ENCODE measurements at regions not wholly inside any gene's neighbourhood (a gene's known extent, or its start where the extent isn't known, plus 50 kb on each side); places are given as distances from the start of the nearest gene placed in this dataset.
A peak's percentile ranks its signal among the peaks of the same experiment; 100 is the strongest.

GRCh38 chr5:141793881-141794280, 84.3 kb downstream of the PCDH1 start:
- intact Hi-C loops (cut with DNase I; ENCODE audit: low total_unique reads): no loop called here
- 62 to 80% (median 72%) methylated on average over 4 of the region's 4 CpGs for WGBS, 5 donors

DNA sequence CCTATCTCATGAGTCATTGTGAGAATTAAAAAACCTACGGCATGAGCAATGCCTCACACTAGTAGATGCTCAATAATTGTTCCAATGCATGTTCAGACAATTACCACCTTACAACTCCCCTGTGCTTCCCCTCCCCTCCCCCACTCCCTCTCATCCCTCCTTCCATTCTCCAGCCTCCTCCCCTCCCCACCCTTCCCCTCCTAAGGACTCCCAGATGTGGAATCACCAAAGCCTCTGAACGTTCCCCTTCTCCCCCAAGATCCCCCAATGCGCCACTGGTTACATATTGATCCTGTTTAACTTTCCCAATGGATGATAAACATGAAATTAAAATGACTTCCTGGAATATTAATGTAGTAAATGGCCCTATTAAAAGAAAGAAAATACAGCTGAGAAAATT, 84.8 kb downstream of the PCDH1 start:
- TF ChIP-seq POLR2AphosphoS5 (IDR thresholded peaks at IDR 0.05): no peak
- no peak for TF ChIP-seq POLR2A (IDR thresholded peaks at IDR 0.05)
- TF ChIP-seq, protein P1, sequence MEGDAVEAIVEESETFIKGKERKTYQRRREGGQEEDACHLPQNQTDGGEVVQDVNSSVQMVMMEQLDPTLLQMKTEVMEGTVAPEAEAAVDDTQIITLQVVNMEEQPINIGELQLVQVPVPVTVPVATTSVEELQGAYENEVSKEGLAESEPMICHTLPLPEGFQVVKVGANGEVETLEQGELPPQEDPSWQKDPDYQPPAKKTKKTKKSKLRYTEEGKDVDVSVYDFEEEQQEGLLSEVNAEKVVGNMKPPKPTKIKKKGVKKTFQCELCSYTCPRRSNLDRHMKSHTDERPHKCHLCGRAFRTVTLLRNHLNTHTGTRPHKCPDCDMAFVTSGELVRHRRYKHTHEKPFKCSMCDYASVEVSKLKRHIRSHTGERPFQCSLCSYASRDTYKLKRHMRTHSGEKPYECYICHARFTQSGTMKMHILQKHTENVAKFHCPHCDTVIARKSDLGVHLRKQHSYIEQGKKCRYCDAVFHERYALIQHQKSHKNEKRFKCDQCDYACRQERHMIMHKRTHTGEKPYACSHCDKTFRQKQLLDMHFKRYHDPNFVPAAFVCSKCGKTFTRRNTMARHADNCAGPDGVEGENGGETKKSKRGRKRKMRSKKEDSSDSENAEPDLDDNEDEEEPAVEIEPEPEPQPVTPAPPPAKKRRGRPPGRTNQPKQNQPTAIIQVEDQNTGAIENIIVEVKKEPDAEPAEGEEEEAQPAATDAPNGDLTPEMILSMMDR (IDR thresholded peaks at IDR 0.05 in 8 of 11, conservative IDR thresholded peaks at IDR 0.05 in 3 of 11): no peak
- Histone ChIP-seq H3K4me3 (no peak overlapping the region), H3K27ac (no peak overlapping the region), H3K27me3 (replicated peaks in 1 of 7) (peaks cover 0 to 14% (median 0%) of the 10 kb centered on the region in 7 donors), H3K9me3 (no peaks in the 10 kb centered on the region), H3K36me3 (no peaks in the 10 kb centered on the region), H3K4me1 (no peaks in the 10 kb centered on the region)
- WGBS, 5 donors: 78 to 93% (median 82%) methylated on average over 3 of the region's 3 CpGs
- intact Hi-C loops (cut with DNase I; ENCODE audit: low total_unique reads): no loop called here
- no peak for DNase-seq

More at GRCh38 chr5:141793881-141794280, 84.3 kb downstream of the PCDH1 start:
- Histone ChIP-seq H3K36me3 (no peaks in the 10 kb centered on the region), H3K4me3 (no peak overlapping the region), H3K27me3 (replicated peaks in 1 of 7) (peaks cover 0 to 9% (median 0%) of the 10 kb centered on the region in 7 donors), H3K4me1 (no peaks in the 10 kb centered on the region), H3K9me3 (no peaks in the 10 kb centered on the region), H3K27ac (no peak overlapping the region)
- TF ChIP-seq, protein P1 (IDR thresholded peaks at IDR 0.05 in 8 of 11, conservative IDR thresholded peaks at IDR 0.05 in 3 of 11): no peak
- DNase-seq: peak; percentile 19

DNA sequence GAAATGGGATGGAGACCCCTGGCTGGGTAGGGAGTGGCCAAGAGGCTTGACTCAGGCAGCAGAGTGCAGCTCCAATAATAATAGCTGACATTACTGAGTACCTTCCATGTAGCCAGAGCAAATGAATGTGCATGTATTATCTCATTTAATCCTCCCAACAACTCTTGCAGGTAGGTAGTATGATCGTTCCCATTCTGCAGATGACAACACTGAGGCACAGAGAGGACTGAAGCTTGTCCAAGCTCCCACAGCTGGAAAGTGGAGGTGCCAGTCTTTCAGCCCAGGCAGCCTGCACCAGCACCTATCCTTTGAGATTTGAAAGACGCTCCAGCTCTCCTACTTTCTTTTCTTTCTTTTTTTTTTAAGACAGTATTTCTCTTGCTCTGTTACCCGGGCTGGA, 87.6 kb downstream of the PCDH1 start:
- intact Hi-C loops (cut with DNase I; ENCODE audit: low total_unique reads): no loop called here
- H3K4me1 ChIP-seq: no peaks in the 10 kb centered on the region
- no peak overlapping the region for H3K4me3 ChIP-seq
- H3K27me3 ChIP-seq (replicated peaks in 1 of 7): peaks cover 0 to 29% (median 0%) of the 10 kb centered on the region in 7 donors
- H3K36me3 ChIP-seq: no peaks in the 10 kb centered on the region
- TF ChIP-seq POLR2AphosphoS5 (IDR thresholded peaks at IDR 0.05) (no peak), POLR2A (IDR thresholded peaks at IDR 0.05) (no peak)
- TF ChIP-seq, protein P1 (IDR thresholded peaks at IDR 0.05 in 8 of 11, conservative IDR thresholded peaks at IDR 0.05 in 3 of 11): no peak
- H3K9me3 ChIP-seq: no peaks in the 10 kb centered on the region
- no peak for DNase-seq
- WGBS, 5 donors: 70 to 87% (median 84%) methylated on average over 3 of the region's 3 CpGs
- no peak overlapping the region for H3K27ac ChIP-seq

DNA sequence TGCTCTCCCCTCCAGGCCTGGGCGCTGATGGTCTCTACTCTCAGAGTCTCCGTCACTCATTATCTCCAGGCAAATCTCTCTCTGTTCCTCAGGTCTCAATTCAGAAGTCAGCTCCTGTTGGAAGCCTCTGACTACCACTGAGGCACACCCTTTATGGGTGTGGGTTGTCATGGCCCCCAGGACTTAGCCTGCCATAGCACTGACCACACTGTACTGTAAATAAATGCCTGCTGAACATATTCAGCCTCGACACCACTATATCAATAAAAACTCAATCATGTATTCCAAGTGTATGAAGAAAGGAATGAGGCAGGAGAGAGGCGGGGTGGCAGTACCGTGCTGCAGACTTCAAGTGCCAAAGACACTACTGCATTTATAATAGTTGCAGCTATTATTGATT, 88.9 kb downstream of the PCDH1 start:
- no peaks in the 10 kb centered on the region for H3K9me3 ChIP-seq
- no peak overlapping the region for H3K4me3 ChIP-seq
- no peak overlapping the region for H3K27ac ChIP-seq
- no peak for TF ChIP-seq POLR2AphosphoS5 (IDR thresholded peaks at IDR 0.05)
- TF ChIP-seq POLR2A (IDR thresholded peaks at IDR 0.05): no peak
- TF ChIP-seq, protein P1 (IDR thresholded peaks at IDR 0.05 in 8 of 11, conservative IDR thresholded peaks at IDR 0.05 in 3 of 11): no peak
- intact Hi-C loops (cut with DNase I; ENCODE audit: low total_unique reads): no loop called here
- DNase-seq: peak; percentile 35
- no peaks in the 10 kb centered on the region for H3K4me1 ChIP-seq
- WGBS, 5 donors: 72 to 86% (median 79%) methylated on average over 5 of the region's 5 CpGs
- peaks cover 0 to 29% (median 0%) of the 10 kb centered on the region in 7 donors for H3K27me3 ChIP-seq (replicated peaks in 1 of 7)
- H3K36me3 ChIP-seq: no peaks in the 10 kb centered on the region
